ENCODE measurements at regions not wholly inside any gene's neighbourhood (a gene's known extent, or its start where the extent isn't known, plus 50 kb on each side); places are given as distances from the start of the nearest gene placed in this dataset.

DNA sequence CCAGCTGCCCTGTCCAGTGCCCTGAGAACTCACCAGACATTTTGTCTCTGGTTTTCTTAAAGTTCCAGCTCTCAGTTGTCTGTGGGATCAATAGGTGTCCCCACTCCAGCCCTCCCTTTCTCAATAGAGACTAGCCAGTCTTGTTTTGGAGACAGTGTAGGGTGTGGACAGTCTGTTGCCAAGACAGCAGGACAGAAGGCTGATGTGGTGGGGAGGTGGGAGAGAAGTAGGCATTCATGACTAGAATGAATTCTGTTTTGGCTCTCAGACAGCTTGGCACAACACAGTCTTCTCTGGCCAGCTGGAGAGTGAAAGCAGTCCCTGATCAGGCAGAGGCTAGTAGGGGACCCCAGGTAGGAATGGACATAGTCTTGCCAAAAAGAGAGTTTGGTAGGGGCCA, 467.0 kb upstream of the PODXL start:
- TF ChIP-seq, protein P1, sequence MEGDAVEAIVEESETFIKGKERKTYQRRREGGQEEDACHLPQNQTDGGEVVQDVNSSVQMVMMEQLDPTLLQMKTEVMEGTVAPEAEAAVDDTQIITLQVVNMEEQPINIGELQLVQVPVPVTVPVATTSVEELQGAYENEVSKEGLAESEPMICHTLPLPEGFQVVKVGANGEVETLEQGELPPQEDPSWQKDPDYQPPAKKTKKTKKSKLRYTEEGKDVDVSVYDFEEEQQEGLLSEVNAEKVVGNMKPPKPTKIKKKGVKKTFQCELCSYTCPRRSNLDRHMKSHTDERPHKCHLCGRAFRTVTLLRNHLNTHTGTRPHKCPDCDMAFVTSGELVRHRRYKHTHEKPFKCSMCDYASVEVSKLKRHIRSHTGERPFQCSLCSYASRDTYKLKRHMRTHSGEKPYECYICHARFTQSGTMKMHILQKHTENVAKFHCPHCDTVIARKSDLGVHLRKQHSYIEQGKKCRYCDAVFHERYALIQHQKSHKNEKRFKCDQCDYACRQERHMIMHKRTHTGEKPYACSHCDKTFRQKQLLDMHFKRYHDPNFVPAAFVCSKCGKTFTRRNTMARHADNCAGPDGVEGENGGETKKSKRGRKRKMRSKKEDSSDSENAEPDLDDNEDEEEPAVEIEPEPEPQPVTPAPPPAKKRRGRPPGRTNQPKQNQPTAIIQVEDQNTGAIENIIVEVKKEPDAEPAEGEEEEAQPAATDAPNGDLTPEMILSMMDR (conservative IDR thresholded peaks at IDR 0.05; ENCODE audit: control insufficient read depth, insufficient read depth, low read depth, low read length): no peak
- no peak overlapping the region for H3K4me3 ChIP-seq (ENCODE audit: control insufficient read depth, low read depth, low read length)
- DNase-seq (ENCODE audit: low read depth): no peak

DNA sequence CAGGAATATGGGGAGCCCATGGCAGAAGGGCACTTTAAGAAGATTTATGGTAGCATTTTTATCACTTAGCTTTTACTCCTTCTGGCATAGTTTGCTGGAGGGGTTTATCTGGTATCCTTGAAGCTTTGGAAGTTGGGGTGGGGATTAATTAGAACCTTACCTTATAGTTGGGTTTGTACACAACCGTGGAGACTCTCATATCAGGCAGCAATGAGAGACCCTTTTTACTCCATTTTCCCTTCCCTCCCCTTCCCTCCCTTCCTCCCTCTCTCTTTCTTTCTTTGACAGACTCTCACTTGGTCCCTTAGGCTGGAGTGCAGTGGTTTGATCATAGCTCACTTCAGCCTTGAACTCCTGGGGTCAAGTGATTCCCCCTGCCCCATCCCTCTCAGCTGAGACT, 465.8 kb upstream of the PODXL start:
- TF ChIP-seq, protein P1 (conservative IDR thresholded peaks at IDR 0.05; ENCODE audit: control insufficient read depth, insufficient read depth, low read depth, low read length): no peak
- no peak for DNase-seq (ENCODE audit: low read depth)
- no peak overlapping the region for H3K4me3 ChIP-seq (ENCODE audit: control insufficient read depth, low read depth, low read length)

DNA sequence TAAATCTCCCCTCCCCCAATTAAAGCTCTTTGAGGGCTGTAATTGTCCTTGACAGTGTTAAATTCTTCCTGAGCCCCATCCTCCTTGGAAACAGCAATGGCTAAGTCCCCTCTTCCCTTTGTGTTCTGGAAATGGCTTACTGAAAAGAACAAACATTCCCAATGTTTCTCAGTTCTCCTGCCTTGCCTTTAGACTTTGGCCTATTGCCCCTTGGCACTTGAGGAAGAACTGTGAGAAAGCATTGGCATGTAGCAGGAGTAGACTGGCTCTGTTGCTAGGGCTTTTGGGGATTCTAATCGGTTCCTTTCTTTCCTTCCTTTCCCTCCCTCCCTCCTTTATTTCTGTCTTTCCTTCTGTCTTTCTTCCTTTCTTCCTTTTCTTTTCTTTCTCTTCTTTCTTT, 463.3 kb upstream of the PODXL start:
- DNase-seq (ENCODE audit: low read depth): no peak
- no peak overlapping the region for H3K4me3 ChIP-seq (ENCODE audit: control insufficient read depth, low read depth, low read length)
- TF ChIP-seq, protein P1 (conservative IDR thresholded peaks at IDR 0.05; ENCODE audit: control insufficient read depth, insufficient read depth, low read depth, low read length): no peak

DNA sequence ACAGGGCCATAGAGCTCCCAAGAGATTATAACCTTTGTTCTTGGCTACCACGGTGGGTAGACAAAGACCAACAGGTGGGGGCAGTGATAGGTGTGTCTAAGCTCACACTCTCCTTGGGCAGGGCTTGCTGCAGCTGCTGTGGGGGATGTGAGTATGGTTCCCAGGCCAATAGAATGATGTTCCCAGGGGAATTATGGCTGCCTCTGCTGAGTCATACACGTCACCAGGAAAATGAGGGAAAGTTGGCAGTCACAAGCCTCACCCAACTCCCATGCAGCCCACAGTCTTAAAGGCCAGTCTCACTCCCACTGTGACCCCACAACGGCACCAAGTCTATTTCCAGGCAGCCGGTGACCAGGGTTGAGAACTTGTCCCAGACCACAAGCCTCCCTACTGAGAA, 453.4 kb upstream of the PODXL start:
- TF ChIP-seq, protein P1 (conservative IDR thresholded peaks at IDR 0.05; ENCODE audit: control insufficient read depth, insufficient read depth, low read depth, low read length): no peak
- DNase-seq (ENCODE audit: low read depth): peak; percentile 41
- no peak overlapping the region for H3K4me3 ChIP-seq (ENCODE audit: control insufficient read depth, low read depth, low read length)

DNA sequence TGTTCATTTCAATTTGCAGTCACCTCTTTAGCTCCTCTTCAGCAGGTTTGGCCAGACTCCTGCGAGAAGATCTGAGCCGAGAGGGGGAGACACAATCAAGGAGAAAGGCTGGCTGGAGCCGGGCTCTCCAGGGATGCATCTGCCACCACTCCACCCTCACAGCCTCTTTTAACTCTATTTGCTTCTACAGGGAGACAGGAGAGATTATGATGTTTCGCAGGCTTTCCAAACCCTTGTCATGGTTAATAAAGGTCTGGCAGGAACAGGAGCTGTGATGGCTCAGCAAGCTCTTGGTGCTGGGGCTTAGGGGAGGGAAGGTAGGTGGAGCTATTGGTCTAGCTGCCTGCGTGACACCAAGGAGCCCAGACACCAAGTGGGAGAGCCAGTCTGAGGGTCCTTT, 448.1 kb upstream of the PODXL start:
- TF ChIP-seq, protein P1 (conservative IDR thresholded peaks at IDR 0.05; ENCODE audit: control insufficient read depth, insufficient read depth, low read depth, low read length): peak; percentile 37
- DNase-seq (ENCODE audit: low read depth): peak; percentile 24
- no peak overlapping the region for H3K4me3 ChIP-seq (ENCODE audit: control insufficient read depth, low read depth, low read length)

DNA sequence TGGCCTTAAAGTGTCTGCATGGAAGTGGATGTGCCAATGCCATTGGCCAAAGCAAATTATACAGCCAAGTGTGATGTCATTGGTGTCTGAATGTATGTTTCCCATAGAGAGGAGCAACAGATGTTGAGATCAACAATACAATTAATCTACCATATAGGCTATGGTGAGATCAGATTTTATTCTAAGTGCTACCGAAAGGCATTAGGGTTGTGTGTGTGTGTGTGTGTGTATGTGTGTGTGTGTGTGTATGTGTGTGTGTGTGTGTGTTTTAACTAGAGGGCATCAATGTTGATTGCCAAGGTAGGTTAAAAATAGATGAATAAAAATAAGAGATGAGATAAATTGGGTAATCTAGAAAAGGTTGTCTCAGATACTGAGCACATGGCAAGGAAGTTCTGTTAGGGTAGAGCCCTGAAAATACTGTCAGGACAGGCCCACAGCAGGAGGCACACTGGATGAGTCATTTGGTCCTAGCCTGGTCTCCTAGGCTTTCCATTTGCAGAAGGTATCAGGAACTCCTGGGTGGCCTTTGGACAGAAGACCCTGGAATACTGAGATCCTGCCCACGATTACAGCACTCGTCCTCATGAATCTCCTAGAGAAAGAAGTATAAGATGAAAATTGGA, 446.0 kb upstream of the PODXL start:
- no peak for DNase-seq (ENCODE audit: low read depth)
- TF ChIP-seq, protein P1 (conservative IDR thresholded peaks at IDR 0.05; ENCODE audit: control insufficient read depth, insufficient read depth, low read depth, low read length): no peak
- H3K4me3 ChIP-seq (ENCODE audit: control insufficient read depth, low read depth, low read length): no peak overlapping the region

DNA sequence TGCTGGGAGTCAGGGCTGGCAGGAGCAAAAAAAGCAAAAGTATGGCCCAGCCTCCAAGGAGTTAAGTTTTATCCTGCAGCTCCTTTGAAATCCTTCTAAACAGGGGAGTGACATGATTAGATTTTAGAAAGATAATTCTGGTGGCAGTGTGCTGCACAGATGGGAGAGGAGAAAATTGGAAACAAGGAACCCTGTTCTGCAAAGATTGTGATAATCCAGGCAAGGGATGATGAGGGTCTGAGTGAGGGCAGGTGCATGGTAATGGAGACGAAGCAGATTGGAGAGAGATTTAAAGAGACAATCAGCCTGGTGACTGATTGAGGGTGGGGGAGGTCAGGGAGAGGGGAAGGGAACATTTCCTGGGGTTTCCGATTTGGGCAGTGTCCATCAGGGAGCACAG, 444.7 kb upstream of the PODXL start:
- no peak for DNase-seq (ENCODE audit: low read depth)
- TF ChIP-seq, protein P1 (conservative IDR thresholded peaks at IDR 0.05; ENCODE audit: control insufficient read depth, insufficient read depth, low read depth, low read length): no peak
- H3K4me3 ChIP-seq (ENCODE audit: control insufficient read depth, low read depth, low read length): no peak overlapping the region

Measured in fibroblast of mammary gland (primary cell).